OCI-LY3 (cell line): ENCODE measurements at regions not wholly inside any gene's neighbourhood (a gene's known extent, or its start where the extent isn't known, plus 50 kb on each side); places are given as distances from the start of the nearest gene placed in this dataset.

Experiments
- H2AFZ ChIP-seq: fragments of 200-600, 300-600 bp; shearing (Covaris generic); 2 replicates; pipeline ENCODE4 v1.6.0; 2014; ENCODE audit warnings: antibody characterized with exemption, low read depth, low read length
- H3K27ac ChIP-seq: fragments of 200-600, 300-600 bp; sonication (generic); 2 replicates; pipeline ENCODE4 v1.5.1; 2014; ENCODE audit warnings: mild to moderate bottlenecking, low read length, moderate library complexity, mixed read lengths
- H3K27me3 ChIP-seq: fragments of 200-600, 300-600 bp; sonication (generic); 2 replicates; pipeline ENCODE4 v1.6.1; 2014; ENCODE audit warnings: low read depth, low read length, mixed read lengths
- H3K36me3 ChIP-seq: fragments of 200-600, 300-600 bp; sonication (generic); replicated peaks from 2 replicates; pipeline ENCODE3; 2014; ENCODE audit warnings: low read depth, low read length, mixed read lengths
- H3K4me1 ChIP-seq: fragments of 300-600, 200-600 bp; sonication (generic); 2 replicates; pipeline ENCODE4 v1.6.1; 2014; ENCODE audit warnings: low read length, mixed read lengths
- H3K4me2 ChIP-seq: fragments of 200-600, 300-600 bp; sonication (generic); 2 replicates; pipeline ENCODE4 v1.6.1; 2014; ENCODE audit warnings: low read length, mixed read lengths
- H3K4me3 ChIP-seq: fragments of 300-600, 200-600 bp; sonication (generic); 2 replicates; pipeline ENCODE4 v1.5.1; 2014; ENCODE audit warnings: antibody characterized with exemption, mild to moderate bottlenecking, low read length, moderate library complexity
- H3K79me2 ChIP-seq: fragments of 300-600, 200-600 bp; shearing (Covaris generic); 2 replicates; pipeline ENCODE4 v1.6.1; 2014; ENCODE audit warnings: mild to moderate bottlenecking, low read length, mixed read lengths
- H3K9ac ChIP-seq: fragments of 300-600, 200-600 bp; shearing (Covaris generic); 2 replicates; pipeline ENCODE4 v1.6.0; 2014; ENCODE audit warnings: mild to moderate bottlenecking, low read length, moderate library complexity
- H3K9me3 ChIP-seq: fragments of 200-600, 300-600 bp; shearing (Covaris generic); 2 replicates; pipeline ENCODE4 v1.6.1; 2014; ENCODE audit warnings: low read length, mixed read lengths; ENCODE audit not compliant: insufficient read depth
- H4K20me1 ChIP-seq: fragments of 200-600, 300-600 bp; sonication (generic); 2 replicates; pipeline ENCODE4 v1.6.1; 2016; ENCODE audit warnings: low read length, mixed read lengths; ENCODE audit not compliant: insufficient read depth
- EZH2phosphoT487 ChIP-seq: fragments of 200-600 bp; shearing (Covaris generic); IDR thresholded peaks from 2 replicates; pipeline ENCODE4 v1.6.1; 2018; ENCODE audit warnings: antibody characterized with exemption, mixed run types, low read depth
- TF ChIP-seq, protein P1 (sequence below): fragments of 200-600, 300-600 bp; sonication (generic); IDR thresholded peaks from 2 replicates; pipeline ENCODE4 v1.5.1; 2014; ENCODE audit warnings: antibody characterized with exemption, low read length, low read depth

DNA sequence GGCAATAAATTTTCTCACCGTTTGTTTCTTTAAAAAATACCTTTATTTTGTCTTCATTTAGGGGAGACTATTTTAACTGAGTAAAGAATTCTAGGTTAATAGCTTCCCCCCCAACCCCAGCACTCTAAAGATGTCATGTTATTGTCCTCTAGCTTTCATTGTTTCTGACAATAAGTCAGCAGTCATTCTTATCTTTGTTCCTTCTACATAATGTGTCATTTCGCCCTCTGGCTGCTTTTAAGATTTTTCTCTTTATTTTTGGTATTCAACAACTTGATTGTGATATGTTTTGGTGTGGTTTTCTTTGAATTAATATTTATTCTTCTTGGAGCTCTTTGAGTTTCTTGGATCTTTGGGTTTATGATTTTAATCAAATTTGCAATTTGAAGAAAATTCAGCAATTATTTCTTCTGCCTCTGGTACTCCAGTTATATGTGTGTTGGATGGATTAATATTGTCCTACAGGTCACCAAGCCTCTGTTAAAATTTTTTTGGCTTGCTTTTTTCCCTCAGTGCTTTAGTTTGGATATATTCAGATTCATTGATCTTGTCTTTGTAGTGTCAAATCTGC, 64.6 kb upstream of the ELN start:
- H3K36me3 ChIP-seq, result no peaks in the 10 kb centered on the region
- peaks cover 7% of the 10 kb centered on the region; the same call in 1 of the 2 replicates for H3K9me3 ChIP-seq
- no peaks in the 10 kb centered on the region for H4K20me1 ChIP-seq
- H3K4me1 ChIP-seq, result peaks cover 7% of the 10 kb centered on the region
- H3K9ac ChIP-seq, result no peak overlapping the region
- no peak overlapping the region for H3K27ac ChIP-seq
- H2AFZ ChIP-seq, result no peak overlapping the region
- no peak overlapping the region for H3K4me2 ChIP-seq
- no peak overlapping the region for H3K4me3 ChIP-seq
- H3K27me3 ChIP-seq, result no peaks in the 10 kb centered on the region
- no peak for TF ChIP-seq EZH2phosphoT487
- TF ChIP-seq, protein P1, sequence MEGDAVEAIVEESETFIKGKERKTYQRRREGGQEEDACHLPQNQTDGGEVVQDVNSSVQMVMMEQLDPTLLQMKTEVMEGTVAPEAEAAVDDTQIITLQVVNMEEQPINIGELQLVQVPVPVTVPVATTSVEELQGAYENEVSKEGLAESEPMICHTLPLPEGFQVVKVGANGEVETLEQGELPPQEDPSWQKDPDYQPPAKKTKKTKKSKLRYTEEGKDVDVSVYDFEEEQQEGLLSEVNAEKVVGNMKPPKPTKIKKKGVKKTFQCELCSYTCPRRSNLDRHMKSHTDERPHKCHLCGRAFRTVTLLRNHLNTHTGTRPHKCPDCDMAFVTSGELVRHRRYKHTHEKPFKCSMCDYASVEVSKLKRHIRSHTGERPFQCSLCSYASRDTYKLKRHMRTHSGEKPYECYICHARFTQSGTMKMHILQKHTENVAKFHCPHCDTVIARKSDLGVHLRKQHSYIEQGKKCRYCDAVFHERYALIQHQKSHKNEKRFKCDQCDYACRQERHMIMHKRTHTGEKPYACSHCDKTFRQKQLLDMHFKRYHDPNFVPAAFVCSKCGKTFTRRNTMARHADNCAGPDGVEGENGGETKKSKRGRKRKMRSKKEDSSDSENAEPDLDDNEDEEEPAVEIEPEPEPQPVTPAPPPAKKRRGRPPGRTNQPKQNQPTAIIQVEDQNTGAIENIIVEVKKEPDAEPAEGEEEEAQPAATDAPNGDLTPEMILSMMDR, result no peak
- no peaks in the 10 kb centered on the region for H3K79me2 ChIP-seq

DNA sequence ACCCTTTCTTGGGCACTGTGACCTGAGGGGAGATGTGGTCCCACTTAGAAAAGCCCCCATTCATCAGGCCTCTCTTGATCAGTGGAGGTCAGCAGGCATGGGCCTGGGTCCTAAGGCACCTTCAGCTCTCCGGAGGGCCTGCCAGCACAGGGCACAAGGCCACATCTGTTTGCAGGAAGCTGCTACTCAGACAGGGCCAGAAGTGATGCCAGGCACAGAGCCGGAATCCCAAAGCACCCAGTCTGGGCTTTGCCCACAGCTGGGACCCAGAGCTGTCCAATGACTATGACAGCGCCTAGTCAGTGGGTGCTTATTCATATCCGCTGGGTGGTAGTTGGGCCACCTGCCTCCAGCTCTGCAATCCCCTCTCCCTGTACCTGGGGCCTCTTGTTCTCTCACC, 63.2 kb upstream of the ELN start:
- H2AFZ ChIP-seq, result no peak overlapping the region
- no peaks in the 10 kb centered on the region for H3K36me3 ChIP-seq
- H3K9ac ChIP-seq, result no peak overlapping the region
- TF ChIP-seq EZH2phosphoT487, result no peak
- TF ChIP-seq, protein P1, result no peak
- no peak overlapping the region for H3K4me2 ChIP-seq
- H3K9me3 ChIP-seq, result peaks cover 7% of the 10 kb centered on the region; the same call in 1 of the 2 replicates
- no peak overlapping the region for H3K4me3 ChIP-seq
- no peak overlapping the region for H3K27ac ChIP-seq
- no peaks in the 10 kb centered on the region for H4K20me1 ChIP-seq
- no peaks in the 10 kb centered on the region for H3K79me2 ChIP-seq
- H3K4me1 ChIP-seq, result peaks cover 7% of the 10 kb centered on the region
- H3K27me3 ChIP-seq, result no peaks in the 10 kb centered on the region

DNA sequence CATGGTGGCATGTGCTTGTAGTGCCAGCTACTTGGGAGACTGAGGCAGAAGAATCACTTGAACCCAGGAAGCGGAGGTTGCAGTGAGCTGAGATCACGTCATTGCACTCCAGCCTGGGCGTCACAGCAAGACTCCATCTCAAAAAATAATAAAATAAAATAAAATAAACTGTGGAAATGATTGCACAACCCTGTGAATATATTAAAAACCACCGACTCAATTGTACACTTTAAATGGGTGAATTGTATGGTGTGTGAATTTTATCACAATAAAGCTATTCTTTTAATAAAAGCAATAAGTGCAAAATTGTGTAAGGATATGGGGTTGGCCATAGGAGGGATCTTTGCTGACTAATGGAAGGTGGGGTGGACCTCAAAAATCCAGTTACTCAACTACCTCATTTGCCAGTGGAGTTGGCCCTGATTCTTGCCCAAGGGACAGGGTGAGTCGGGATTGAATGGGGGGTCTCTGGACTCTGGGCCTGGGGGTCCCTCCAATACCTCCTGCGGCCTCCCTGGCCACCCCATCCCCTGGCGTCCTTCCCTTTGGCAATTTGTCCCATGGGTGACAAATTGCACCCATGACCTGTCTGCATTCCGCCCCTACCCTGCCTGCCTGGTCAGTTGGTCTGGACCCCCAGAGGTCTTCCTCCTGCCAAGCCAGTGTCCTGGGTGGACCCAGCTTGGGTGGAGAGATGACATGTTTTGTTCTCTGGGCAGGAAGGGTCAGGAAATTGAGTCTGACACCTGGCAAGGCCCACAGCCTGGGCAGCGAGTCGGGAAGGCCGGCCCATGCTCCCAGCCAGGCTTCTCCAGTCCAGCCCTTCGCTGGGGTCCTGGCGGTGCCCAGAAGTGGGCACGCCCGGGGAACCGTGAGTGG, 61.7 kb upstream of the ELN start:
- Histone ChIP-seq H3K4me3 (no peak overlapping the region), H4K20me1 (no peaks in the 10 kb centered on the region), H3K9ac (no peak overlapping the region), H3K9me3 (peaks cover 7% of the 10 kb centered on the region; the same call in 1 of the 2 replicates), H3K79me2 (no peaks in the 10 kb centered on the region), H3K27ac (no peak overlapping the region), H2AFZ (no peak overlapping the region), H3K4me2 (no peak overlapping the region), H3K27me3 (no peaks in the 10 kb centered on the region), H3K36me3 (no peaks in the 10 kb centered on the region), H3K4me1 (peaks cover 6% of the 10 kb centered on the region; the same call in 1 of the 2 replicates)
- TF ChIP-seq, protein P1, result no peak
- no peak for TF ChIP-seq EZH2phosphoT487
